HG03439 (cell line): ENCODE measurements at regions not wholly inside any gene's neighbourhood (a gene's known extent, or its start where the extent isn't known, plus 50 kb on each side); places are given as distances from the start of the nearest gene placed in this dataset.

Source experiments
- ATAC-seq: cut with Tn5 transposase; IDR thresholded peaks from one replicate; pipeline ENCODE4 v1.9.1; 2021; ENCODE audit warnings: mild to moderate bottlenecking, moderate library complexity; ENCODE audit not compliant: unreplicated experiment

- ATAC-seq = no peak
Measured at GRCh38 chr12:45623221-45623620, 106.3 kb upstream of the ARID2 start.

GRCh38 chr12:45623940-45624339 is 105.6 kb upstream of the ARID2 start:
- no peak for ATAC-seq

DNA sequence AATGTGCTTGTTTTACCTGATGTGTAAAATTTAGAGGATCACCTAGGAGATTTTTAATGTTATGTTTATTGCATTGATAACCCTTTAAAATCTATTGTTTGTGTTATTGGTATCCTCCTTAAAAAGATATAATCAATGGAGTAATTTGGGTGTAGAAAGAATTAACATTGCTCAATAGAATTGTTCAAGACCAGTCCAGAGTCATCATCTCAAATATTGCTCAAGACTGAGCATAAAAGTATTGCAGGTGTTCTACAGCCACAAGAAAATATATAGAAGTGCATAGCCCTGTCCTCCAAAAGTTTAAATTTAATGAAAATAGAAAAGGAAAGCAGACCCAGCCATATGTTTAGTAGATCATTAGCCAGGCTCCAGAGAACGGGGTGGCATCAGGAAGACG is 102.5 kb upstream of the ARID2 start:
- ATAC-seq = no peak

GRCh38 chr12:45627407-45628069 is 102.0 kb upstream of the ARID2 start:
- ATAC-seq = no peak

GRCh38 chr12:45629292-45629691 is 100.2 kb upstream of the ARID2 start:
- ATAC-seq = no peak

DNA sequence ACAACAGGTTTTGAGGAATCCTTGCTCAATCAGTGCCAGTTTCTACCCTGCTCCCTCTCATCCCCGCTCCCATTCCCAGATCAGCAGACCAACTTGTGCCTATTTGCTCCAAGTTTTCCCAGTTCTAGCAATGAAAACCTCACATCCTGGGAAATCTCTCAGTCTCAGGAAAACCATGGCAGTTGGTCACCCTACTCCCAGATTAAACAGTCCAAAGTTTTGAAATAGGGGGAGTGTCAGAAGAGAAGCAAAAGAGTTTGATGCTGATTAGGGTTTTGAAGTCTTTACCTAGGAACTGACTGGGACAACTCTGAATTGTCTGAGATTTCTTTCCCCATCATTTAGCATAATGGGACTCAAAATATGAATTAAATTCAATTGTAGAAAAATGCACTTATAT is 95.8 kb upstream of the ARID2 start:
- no peak for ATAC-seq

DNA sequence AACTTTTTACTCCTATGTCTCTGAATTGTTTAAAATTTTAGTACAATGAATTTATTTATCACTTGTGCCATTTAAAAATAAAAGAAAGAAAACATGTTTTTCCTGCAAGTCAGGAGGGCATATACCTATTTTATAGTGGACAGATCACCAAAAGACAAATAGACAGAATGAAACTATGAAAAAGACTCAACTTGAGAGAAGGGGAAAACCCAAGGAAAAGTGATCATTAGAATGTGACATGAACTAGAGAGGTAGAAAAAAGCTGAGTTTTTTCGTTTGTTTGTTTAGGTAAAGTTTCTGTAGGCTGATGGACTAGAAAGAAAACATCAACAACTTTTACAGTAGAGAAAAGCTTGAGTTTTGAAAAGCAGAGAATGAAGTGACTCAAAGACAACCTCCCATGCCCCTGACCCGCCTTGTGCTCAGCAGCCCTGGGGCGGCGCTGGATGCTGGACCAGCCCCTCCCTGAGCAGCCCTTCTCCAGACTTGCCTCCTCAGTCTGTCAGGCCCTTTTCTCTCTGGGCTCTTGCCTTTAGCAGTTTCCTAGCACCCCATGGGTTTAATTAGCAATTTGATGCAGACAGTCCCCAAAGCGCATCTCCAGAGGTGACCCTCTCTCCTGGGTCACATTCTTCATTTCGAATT is 95.1 kb upstream of the ARID2 start:
- peak; percentile 57 for ATAC-seq

DNA sequence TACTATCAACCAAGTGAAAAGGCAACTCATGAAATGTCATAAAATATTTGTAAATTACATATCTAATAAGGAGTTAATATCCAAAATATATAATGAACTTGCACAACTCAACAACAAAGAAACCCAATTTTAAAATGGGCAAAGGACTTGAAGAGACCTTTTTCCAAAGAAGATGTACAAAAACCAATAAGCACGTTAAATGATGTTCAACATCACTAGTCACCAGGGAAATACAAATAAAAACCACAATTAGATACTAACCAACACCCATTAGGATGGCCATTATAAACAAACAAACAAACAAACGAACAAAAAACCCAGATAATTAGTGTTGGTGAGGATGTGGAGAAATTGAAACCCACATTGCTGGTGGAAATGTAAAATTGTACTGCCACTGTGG is 92.3 kb upstream of the ARID2 start:
- no peak for ATAC-seq

DNA sequence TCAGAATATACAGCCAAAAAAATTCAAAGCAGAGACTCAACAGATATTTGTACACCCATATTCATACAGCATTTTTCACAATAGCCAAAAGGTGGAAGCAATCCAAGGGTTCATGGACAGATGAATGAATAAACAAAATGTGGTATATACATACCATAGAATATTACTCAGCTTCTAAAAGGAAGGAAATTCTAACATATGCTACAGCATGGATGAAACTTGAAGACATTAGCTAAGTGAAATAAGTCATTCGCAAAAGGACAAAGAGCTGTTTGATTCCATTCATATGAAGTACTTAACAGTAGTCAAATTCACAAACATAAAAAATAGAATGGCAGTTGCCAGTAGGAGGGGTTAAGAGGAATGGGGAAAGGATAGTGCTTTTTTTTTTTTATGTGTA is 91.8 kb upstream of the ARID2 start:
- ATAC-seq = no peak

- no peak for ATAC-seq
Measured at GRCh38 chr12:45638386-45638785, 91.1 kb upstream of the ARID2 start.

DNA sequence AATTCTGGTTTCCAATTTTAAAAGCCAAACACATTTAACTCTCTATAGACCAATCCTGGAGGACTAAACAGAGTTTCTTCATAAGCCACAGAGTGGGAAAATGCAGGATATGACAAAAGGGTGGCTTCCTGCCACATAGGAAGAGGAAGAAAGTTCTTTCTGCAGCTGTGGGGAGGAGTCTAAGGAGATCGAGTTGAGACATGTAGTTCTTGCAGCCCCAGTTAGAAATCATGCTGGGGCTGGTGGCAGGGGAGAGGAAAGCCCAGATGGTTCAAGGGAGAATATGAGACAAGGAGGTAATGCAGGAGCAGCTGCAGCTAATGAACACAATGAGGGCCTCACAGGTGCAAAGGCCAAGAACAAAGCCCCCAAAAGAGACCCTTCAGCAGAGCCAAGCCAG is 85.0 kb upstream of the ARID2 start:
- no peak for ATAC-seq

DNA sequence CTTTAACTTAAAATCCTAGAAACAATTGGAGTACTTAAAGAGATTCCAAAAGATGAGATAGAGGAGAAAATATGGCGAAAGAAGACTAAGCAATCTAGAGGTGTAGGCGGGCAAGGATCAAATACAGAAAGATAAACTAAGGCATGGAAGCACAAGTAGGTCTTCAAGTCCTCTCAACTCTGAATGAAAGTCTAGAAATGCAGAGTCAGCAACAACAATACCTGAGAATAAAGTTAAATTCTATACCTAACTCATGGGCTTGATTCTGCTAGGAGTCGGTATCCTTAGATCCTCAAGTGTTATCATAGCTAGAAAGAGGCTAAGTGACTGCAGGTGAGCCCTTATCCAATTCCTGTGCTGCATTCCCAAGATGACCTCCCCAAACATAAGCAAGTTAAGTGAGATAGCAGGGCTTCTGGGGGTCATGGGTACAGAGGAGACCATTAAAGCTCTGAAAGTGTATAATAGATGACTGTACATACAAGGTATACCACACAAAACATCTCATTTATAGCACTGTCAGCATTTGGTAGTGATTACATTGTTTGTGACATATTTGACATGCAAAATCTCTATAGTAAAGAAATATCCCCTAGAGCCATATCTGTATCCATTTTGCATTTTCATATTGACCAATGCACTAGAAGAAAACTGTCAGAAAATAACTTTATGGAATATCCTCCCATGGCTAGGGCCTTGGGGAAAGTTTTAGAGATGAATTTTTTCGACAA is 82.5 kb upstream of the ARID2 start:
- ATAC-seq = no peak

- no peak for ATAC-seq
Measured at GRCh38 chr12:45648070-45648469, 81.4 kb upstream of the ARID2 start.

DNA sequence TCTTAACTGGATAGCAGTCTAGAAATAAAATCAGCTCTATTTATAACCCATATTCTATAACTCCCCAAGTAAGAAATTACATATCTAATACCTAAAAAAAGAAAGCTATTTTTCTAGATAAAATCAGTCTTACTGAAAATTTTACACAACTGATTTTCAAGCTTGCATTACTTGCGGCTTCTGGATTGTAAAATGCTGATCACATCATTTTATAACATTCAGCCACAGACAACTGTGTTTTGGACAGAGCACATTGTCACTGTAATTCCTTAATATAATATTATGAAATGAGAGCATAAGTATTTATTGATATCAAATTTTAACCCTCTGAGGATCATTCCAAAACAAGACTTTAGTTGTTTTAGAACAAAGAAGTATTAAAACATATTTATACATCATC is 78.5 kb upstream of the ARID2 start:
- ATAC-seq = no peak

- no peak for ATAC-seq
Measured at GRCh38 chr12:45654002-45654665, 75.4 kb upstream of the ARID2 start.

DNA sequence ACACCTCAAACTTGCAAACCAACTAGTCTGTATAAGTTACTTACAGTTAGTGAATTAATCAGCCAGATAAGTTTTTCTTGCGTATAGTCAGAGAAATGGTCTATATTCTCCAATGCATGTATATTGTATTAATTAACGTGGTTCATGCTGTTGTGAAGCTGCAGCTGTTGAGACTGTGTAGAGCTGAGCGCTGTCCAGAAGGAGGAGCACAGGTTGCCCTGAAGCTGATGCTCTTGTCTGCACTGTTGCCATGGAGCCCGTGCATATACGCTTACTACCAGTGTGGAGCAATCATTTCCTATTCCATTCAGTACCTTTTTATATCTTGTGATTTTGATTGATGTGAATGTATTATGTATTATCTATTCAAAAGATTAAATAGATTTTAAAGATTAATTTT is 74.3 kb upstream of the ARID2 start:
- no peak for ATAC-seq

GRCh38 chr12:45655743-45656142 is 73.8 kb upstream of the ARID2 start:
- no peak for ATAC-seq

- no peak for ATAC-seq
Measured at GRCh38 chr12:45658020-45658419, 71.5 kb upstream of the ARID2 start.

DNA sequence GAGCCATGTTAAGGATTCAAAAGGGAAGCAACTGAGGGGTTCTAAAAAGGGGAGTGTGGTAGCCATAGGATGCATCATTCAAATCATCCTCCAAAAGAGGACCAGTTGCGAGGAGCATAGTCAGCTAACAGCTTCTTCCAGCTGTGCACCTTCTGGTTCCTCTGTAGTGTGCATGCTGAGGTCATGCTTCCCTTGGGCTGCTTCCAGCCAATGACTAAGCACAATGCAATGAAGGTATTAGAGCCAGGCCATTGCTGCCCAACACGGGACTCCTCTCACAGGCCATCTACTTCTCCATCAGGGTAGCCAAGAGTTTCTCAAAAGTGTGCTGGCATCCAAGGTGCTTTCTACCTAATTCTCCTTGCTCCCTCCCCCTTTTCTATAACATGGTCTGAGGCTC is 69.2 kb upstream of the ARID2 start:
- ATAC-seq = no peak

DNA sequence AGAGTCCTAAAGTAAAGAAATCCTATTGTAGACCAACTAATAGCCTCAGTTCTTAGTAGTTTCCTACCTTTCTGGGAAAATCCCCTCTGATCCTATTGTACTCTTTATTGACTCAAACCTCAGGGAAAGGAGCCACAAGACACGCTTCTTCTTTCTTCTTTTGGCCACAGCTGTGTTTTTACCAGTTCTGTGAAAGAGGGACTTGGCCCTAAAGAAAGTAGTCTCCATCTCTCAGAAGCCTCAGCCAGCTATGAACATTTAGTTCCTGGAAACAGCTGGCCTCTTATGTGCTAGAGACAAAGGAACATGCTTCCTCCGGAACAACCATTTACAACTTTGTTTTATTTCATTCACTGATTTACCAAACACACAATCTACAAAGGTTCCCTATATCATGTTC is 66.1 kb upstream of the ARID2 start:
- no peak for ATAC-seq

DNA sequence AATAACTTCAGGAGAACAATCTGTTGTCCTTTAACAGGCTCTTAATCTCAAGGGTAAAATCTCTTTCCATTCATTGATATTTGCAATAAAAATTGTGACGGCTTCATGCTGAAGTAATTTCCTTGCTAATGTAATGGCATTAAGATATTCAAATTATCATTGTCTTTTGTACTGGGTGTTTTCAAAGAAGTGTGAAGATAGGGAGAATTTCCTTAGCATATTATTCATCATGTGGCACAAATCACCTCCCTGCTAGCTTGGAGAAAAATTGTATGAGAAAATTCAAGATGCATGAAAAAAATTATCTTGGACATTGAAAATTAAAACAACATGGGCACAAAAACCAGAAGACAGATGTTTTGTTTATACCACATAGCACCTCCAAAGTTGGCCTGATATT is 63.6 kb upstream of the ARID2 start:
- ATAC-seq = no peak

- no peak for ATAC-seq
Measured at GRCh38 chr12:45666396-45666795, 63.1 kb upstream of the ARID2 start.
